VCaP (cell line): ENCODE measurements at regions not wholly inside any gene's neighbourhood (a gene's known extent, or its start where the extent isn't known, plus 50 kb on each side); places are given as distances from the start of the nearest gene placed in this dataset.
A peak's percentile ranks its signal among the peaks of the same experiment; 100 is the strongest.

Experiments
- H3K27ac ChIP-seq: fragments of 450-650 bp; 2 replicates; pipeline ENCODE4 v1.5.1; 2017
- CTCF ChIP-seq: fragments of 450-650 bp; conservative IDR thresholded peaks from 2 replicates; pipeline ENCODE4 v1.5.1; 2017; ENCODE audit warnings: mild to moderate bottlenecking, moderate library complexity

GRCh38 chr1:232554409-232554808 lies 75.5 kb downstream of the SIPA1L2 start:
- no peak for TF ChIP-seq CTCF
- no peak overlapping the region for H3K27ac ChIP-seq

GRCh38 chr1:232553809-232554208 lies 76.1 kb downstream of the SIPA1L2 start:
- no peak for TF ChIP-seq CTCF
- peak overlapping the region; percentile 32; the same call in 1 of the 2 replicates for H3K27ac ChIP-seq

GRCh38 chr1:232553050-232553754 lies 76.7 kb downstream of the SIPA1L2 start:
- TF ChIP-seq CTCF = no peak
- H3K27ac ChIP-seq = peak overlapping the region; percentile 32; the same call in 1 of the 2 replicates

- no peak overlapping the region for H3K27ac ChIP-seq
These were observed 78.5 kb downstream of the SIPA1L2 start for GRCh38 chr1:232551386-232551785.

GRCh38 chr1:232550007-232550406 lies 79.9 kb downstream of the SIPA1L2 start:
- no peak overlapping the region for H3K27ac ChIP-seq
- TF ChIP-seq CTCF = no peak

More at GRCh38 chr1:232551386-232551785, 78.5 kb downstream of the SIPA1L2 start:
- no peak for TF ChIP-seq CTCF

GRCh38 chr1:232548691-232549090 lies 81.2 kb downstream of the SIPA1L2 start:
- no peak for TF ChIP-seq CTCF
- no peak overlapping the region for H3K27ac ChIP-seq

- H3K27ac ChIP-seq = no peak overlapping the region
- TF ChIP-seq CTCF = no peak
These were observed 81.9 kb downstream of the SIPA1L2 start for GRCh38 chr1:232547938-232548484.
